ENCODE measurements at regions not wholly inside any gene's neighbourhood (a gene's known extent, or its start where the extent isn't known, plus 50 kb on each side); places are given as distances from the start of the nearest gene placed in this dataset.

DNA sequence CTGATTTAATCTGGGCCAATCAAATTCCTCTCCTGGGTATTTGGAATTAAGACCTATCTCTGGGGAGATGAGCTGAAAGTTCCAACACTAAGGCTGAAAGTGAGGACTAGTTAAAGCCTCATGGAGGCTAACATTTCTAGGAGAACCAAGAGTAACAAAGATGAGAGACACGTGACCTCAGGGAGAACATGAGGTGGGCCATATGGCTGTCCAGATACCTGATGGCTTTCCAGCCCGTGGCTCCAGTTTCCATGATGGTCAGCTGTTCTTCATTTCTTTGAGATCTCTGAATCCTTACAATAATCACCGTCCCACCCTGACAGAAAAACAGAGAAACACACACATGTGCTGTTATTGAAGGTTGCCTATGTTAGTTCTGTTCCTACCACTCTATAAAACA lies 66.1 kb downstream of the LEPR start:
- no peaks in the 10 kb centered on the region for H3K36me3 Mint-ChIP-seq (ENCODE audit: low read depth)
- H3K9me3 Mint-ChIP-seq = peaks cover 3% of the 10 kb centered on the region
- ATAC-seq = no peak
- H3K27me3 Mint-ChIP-seq = no peaks in the 10 kb centered on the region
- no peak overlapping the region for H3K27ac Mint-ChIP-seq
- no peak for DNase-seq
- no peak overlapping the region for H3K4me3 Mint-ChIP-seq
- no peaks in the 10 kb centered on the region for H3K4me1 Mint-ChIP-seq

DNA sequence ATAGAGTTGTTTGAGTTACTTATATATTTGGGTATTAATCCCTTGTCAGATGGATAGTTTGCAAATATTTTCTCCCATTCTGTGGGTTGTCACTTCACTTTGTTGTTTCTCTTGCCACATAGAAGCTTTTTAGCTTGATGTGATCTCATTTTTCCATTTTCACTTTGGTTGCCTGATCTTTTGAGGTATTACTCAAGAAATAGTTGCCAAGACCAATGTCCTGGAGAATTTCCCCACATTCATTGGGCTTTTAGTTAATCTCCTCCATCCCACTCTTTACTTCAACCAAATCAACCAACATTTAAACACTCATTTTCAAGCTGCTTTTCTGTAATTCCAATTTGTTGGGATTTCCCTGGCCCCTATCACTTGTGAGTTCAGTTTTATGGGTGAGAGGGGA lies 69.0 kb downstream of the LEPR start:
- no peak for ATAC-seq
- H3K4me1 Mint-ChIP-seq = no peaks in the 10 kb centered on the region
- no peaks in the 10 kb centered on the region for H3K27me3 Mint-ChIP-seq
- no peak for DNase-seq
- H3K36me3 Mint-ChIP-seq (ENCODE audit: low read depth) = no peaks in the 10 kb centered on the region
- H3K27ac Mint-ChIP-seq = no peak overlapping the region
- H3K4me3 Mint-ChIP-seq = no peak overlapping the region
- H3K9me3 Mint-ChIP-seq = peaks cover 3% of the 10 kb centered on the region

DNA sequence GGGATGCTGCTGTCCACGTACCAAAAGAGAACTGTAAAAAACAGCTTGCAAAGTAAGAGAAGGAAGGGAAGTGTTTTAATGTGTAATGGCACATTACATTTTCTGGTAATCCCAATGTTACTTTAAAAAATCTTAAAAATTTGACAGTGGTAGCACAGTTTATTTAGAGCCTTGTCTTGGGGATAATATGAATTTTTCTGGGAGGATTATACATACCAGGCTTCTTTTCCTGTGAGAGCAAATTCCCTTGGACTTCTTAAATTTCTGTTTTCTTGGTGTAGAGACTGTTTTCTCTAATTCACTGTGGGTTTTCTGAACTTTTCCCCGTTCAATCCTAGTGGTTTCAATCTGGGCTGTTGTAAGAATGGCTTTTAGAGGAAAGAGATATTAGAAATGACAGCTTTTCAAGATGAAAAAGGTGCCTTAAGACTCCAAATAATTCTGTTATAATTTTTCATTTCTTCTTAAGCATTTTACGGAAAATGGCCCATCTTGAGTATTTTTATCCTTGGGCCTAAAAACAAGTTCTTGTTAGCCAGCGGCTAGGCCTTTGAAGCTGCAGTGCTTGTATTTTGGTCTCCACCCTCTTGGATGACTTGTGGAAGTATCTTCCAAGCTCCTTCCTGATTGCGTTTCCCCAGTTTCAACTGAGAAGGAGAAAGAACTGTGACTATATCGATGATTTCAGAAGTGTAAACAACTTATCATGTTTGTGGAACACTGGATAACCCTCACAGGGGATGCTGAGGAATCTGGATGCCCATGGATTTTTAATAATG lies 70.0 kb downstream of the LEPR start:
- Mint-ChIP-seq H3K9me3 (peaks cover 3% of the 10 kb centered on the region), H3K36me3 (ENCODE audit: low read depth) (no peaks in the 10 kb centered on the region), H3K27ac (no peak overlapping the region), H3K4me1 (no peaks in the 10 kb centered on the region), H3K4me3 (no peak overlapping the region), H3K27me3 (no peaks in the 10 kb centered on the region)
- ATAC-seq (no peak), DNase-seq (no peak)

DNA sequence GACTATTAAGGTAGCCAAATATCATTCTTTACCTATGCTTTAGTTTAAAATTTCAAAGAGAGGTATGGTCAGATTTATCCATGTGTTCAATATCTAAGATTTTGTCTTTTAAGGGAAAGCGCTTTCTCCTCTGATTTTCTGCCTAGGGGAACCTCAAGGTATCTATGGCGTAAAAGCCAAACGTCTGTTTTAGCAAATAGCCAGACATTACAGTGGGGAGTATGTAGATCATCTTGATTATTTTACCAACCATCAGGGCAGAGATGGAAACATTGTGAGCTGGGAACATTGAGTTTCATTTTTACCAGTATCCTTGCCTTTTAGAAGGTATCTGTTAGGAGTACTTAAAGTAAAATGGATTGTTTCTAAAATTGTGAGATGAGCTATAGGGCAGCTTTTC lies 71.0 kb downstream of the LEPR start:
- ATAC-seq (no peak), DNase-seq (no peak)
- Mint-ChIP-seq H3K27me3 (no peaks in the 10 kb centered on the region), H3K27ac (no peak overlapping the region), H3K9me3 (peaks cover 3% of the 10 kb centered on the region), H3K4me3 (no peak overlapping the region), H3K36me3 (ENCODE audit: low read depth) (no peaks in the 10 kb centered on the region), H3K4me1 (no peaks in the 10 kb centered on the region)

DNA sequence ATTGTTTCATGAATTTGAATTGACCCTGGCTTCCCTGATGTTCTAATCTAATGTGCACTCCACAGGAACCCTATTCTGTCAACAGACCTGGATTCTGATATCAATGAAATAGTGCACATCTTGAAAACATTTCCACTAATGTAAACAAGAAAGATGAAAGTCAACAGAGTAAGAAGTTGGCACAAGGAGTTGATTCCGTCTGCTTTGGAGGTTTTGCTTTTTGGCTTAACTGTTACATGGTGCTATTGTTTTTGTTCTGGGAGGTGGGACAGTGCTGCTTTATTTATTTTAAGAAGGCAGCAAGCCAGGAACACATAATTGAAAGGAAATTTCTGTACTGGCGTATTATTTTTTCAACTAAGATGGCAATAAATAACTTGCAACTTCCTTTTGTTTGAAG lies 73.3 kb downstream of the LEPR start:
- Mint-ChIP-seq H3K9me3 (peaks cover 3% of the 10 kb centered on the region), H3K27me3 (no peaks in the 10 kb centered on the region), H3K4me1 (no peaks in the 10 kb centered on the region), H3K27ac (no peak overlapping the region), H3K4me3 (no peak overlapping the region), H3K36me3 (ENCODE audit: low read depth) (no peaks in the 10 kb centered on the region)
- ATAC-seq (no peak), DNase-seq (no peak)

DNA sequence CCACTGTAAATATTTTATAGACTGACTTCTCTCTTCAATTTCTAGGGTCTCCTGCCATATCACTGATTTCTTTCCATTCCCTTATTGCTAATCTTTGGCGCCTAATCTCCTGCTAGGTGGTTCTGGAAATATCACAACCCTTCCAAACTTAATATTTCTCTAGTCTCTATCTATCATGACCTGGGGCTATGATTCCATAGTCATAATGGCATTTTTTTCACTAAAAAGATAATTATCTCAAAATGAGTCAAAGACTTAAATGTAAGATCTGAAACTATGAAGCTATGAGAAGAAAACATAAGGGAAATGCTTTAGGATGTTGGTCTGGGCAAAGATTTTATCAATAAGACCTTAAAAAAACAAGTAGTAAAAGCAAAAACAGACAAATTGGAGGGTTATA lies 74.2 kb downstream of the LEPR start:
- H3K36me3 Mint-ChIP-seq (ENCODE audit: low read depth) = no peaks in the 10 kb centered on the region

DNA sequence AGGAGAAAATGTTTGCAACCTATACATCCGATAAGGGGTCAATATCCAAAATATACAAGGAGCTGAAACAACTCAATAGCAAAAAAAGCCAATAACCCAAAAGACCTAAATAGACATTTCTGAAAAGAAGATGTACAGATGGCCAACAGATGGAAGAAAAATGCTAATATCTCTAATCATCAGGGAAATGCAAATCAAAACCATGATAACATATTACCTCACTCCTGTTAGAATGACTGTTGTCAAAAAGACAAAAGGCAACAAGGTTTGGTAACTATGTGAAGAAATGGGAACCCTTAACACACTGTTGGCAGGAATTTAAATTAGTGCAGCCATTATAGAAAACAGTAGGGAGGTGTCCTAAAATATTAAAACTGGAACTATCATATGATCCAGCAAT lies 74.7 kb downstream of the LEPR start:
- Mint-ChIP-seq H3K4me3 (no peak overlapping the region), H3K36me3 (ENCODE audit: low read depth) (no peaks in the 10 kb centered on the region), H3K27me3 (no peaks in the 10 kb centered on the region), H3K4me1 (no peaks in the 10 kb centered on the region), H3K27ac (no peak overlapping the region), H3K9me3 (no peaks in the 10 kb centered on the region)
- ATAC-seq (no peak), DNase-seq (no peak)

More for the DNA sequence above, 74.2 kb downstream of the LEPR start:
- no peaks in the 10 kb centered on the region for H3K27me3 Mint-ChIP-seq
- no peaks in the 10 kb centered on the region for H3K9me3 Mint-ChIP-seq
- no peaks in the 10 kb centered on the region for H3K4me1 Mint-ChIP-seq
- no peak overlapping the region for H3K4me3 Mint-ChIP-seq
- no peak for ATAC-seq
- DNase-seq = no peak
- no peak overlapping the region for H3K27ac Mint-ChIP-seq

DNA sequence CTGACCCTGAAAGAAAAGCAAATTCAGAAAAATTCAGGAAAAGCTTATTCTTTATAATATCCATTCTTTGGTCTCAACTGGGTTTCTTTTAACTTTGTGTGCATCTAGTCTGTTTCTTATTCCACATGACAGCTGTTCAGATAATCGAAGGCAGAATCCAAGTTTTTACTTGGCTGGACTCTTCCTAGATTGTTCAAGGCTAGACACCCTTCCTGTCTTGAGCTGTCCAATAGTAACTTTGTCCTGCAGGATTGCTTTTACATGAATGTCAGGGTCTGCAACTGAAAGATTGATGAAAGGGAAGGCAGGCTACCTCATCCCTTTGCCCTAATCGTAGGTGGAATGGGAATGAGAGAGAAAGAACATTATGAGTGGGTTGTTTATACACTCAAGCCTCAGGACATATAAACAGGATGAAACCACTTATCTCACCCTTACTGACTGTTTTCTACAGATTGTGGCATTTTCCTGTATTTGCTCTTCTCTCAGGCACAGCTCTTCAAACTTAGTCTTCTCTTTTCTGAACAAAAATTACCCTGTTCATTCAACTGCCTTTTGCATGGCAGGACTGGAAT lies 76.9 kb downstream of the LEPR start:
- Mint-ChIP-seq H3K36me3 (ENCODE audit: low read depth) (no peaks in the 10 kb centered on the region), H3K4me3 (no peak overlapping the region), H3K27me3 (no peaks in the 10 kb centered on the region), H3K27ac (no peak overlapping the region), H3K4me1 (no peaks in the 10 kb centered on the region), H3K9me3 (no peaks in the 10 kb centered on the region)
- DNase-seq (no peak), ATAC-seq (no peak)

DNA sequence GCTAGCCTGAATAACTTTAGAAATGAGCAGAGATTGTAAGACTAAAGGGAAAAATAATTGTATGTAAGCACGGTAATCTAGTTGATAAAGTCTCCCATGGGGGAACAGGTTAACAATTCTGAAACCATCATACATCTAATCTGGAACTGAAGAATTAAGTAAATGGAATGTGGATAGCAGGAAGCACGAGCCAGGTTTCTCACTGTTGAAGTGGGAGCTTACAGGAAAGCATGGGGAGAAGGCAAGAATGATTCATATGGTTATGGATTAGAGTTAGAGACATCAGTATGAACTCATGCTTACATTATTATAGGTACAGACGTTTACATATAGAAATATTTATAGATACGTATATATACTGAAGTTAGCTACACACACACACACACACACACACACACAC lies 83.0 kb downstream of the LEPR start:
- Mint-ChIP-seq H3K9me3 (no peaks in the 10 kb centered on the region), H3K27ac (no peak overlapping the region), H3K4me3 (no peak overlapping the region), H3K36me3 (ENCODE audit: low read depth) (no peaks in the 10 kb centered on the region), H3K4me1 (no peaks in the 10 kb centered on the region), H3K27me3 (no peaks in the 10 kb centered on the region)
- no peak for DNase-seq
- no peak for ATAC-seq

DNA sequence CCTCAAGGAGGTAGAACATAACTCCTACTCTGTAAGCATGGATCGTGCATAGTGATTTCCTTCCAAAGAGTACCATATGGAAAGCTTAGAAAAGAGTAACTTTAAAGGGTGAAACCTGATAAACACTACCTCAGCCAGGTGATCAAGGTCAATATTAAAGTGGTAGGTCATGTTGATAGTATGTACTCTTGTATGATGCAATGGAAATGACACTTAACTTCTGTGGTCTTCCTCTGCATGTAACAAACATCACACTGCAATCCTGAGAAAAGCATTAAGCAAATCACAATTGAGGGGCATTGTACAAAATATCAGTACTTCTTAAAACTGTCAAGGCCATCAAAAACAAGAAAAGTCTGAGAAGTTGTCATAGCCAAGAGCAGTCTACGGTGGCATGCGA lies 83.8 kb downstream of the LEPR start:
- Mint-ChIP-seq H3K27ac (no peak overlapping the region), H3K9me3 (no peaks in the 10 kb centered on the region), H3K4me3 (no peak overlapping the region), H3K4me1 (no peaks in the 10 kb centered on the region), H3K27me3 (no peaks in the 10 kb centered on the region), H3K36me3 (ENCODE audit: low read depth) (no peaks in the 10 kb centered on the region)
- DNase-seq = no peak
- ATAC-seq = no peak

DNA sequence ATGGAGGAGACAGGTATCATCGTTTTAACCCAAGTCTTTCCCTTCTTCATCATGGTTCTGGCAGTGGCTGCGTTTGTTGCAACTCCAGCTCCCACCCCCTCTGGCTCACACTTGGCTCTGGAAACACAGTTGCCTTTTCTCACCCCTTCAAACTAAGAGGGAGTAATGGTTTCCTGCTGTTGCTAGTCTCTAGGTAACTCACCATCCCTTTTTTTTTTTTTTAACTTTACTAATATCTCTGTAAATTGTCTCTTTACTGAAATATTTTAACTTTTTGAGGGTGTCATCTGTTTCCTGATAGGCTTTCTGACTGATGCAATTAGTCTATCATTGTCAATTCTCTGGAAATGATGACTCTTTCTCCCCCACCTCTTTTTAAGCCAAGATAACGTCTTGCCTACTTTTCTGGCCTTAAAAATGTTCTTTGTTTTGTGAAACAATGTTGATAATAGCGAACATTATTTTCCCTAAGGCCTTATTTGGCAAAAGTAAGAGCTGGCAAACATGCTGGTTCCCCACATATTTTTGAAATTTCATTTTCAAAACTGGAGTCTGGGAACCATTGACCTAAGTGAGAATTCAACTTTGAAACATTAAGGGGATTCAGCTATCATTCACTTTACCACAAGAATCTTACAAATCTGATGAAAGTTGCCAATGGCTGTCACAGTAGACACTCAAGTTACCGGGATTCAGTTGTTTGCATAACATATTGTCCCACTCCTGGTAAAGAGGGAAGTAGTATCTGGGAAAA lies 85.3 kb downstream of the LEPR start:
- Mint-ChIP-seq H3K4me1 (no peaks in the 10 kb centered on the region), H3K27me3 (no peaks in the 10 kb centered on the region), H3K27ac (no peak overlapping the region), H3K9me3 (no peaks in the 10 kb centered on the region), H3K4me3 (no peak overlapping the region), H3K36me3 (ENCODE audit: low read depth) (no peaks in the 10 kb centered on the region)
- no peak for DNase-seq
- no peak for ATAC-seq

DNA sequence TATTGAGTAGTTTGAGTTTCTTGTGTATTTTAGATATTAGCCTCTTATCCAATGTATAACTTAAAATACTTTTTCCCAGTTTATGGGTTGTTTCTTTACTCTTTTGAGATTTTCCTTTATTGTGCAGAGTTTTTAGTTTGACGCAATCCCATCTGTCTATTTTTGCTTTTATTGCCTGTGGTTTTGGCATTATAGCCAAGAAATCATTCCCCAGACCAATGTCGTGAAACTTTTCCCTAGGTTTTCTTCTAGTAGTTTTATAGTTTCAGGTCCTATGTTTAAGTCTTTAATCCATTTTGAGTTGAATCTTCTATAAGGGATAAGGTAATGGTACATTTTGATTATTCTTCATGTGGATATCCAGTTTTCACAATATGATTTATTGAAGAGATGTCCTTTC lies 87.6 kb downstream of the LEPR start:
- no peak overlapping the region for H3K4me3 Mint-ChIP-seq
- H3K36me3 Mint-ChIP-seq (ENCODE audit: low read depth) = no peaks in the 10 kb centered on the region
- no peaks in the 10 kb centered on the region for H3K9me3 Mint-ChIP-seq
- no peak for DNase-seq
- ATAC-seq = no peak
- no peak overlapping the region for H3K27ac Mint-ChIP-seq
- no peaks in the 10 kb centered on the region for H3K27me3 Mint-ChIP-seq
- no peaks in the 10 kb centered on the region for H3K4me1 Mint-ChIP-seq

DNA sequence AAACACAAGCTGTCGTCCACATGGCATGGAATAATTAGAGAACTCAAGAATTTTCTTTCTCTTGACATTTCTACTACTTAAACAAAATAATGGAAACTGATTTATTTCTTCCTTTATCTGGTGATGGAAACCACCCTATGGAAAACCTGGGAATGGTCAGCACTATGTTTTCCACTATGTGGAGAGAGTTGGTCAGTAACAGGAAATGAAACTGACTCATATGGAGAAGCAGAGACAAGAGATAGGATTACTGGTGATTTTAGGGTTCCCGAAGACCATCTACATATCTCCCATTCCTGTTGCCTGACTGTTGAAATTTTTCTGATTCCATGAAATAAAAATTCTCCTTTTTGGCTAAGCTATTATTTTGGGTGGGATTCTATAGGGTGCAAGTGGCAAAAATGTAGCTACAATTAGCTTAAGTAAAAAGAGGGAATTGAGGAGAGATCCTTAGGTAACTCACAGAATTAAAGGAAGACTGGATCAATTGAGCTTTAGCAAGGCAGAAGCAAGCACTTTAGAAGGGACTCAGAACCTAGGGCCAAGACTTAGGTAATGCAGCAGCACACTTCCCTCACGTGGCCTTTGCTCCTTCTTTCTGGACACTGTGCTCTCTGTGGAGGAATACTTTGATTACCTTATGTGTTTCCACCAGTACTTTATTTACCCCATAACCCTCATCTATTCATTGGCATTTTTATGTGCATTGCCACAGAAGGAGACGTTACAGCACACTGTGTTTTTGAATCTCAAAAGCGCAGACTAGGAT lies 89.6 kb downstream of the LEPR start:
- no peak for ATAC-seq
- Mint-ChIP-seq H3K27me3 (no peaks in the 10 kb centered on the region), H3K36me3 (ENCODE audit: low read depth) (no peaks in the 10 kb centered on the region), H3K4me3 (no peak overlapping the region), H3K27ac (no peak overlapping the region), H3K4me1 (no peaks in the 10 kb centered on the region), H3K9me3 (no peaks in the 10 kb centered on the region)
- DNase-seq = no peak

DNA sequence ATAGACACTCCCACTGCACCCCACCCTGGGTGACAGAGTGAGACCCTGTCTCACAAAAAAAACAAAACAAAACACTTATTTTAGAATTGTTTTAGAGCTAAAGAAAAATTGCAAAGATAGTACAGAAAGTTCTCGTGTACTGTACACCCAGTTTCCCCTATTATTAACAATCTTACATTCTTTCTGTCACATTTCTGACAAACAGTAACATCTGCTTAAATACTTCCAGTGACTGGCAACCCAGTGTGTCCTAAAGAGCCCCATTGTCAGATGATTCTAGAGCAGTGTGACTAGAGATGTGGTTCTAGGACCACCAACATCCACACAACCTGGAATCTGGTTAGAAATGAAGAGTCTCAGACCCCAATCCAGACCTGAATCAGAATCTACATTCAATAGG lies 90.5 kb downstream of the LEPR start:
- no peak for ATAC-seq
- H3K27me3 Mint-ChIP-seq = no peaks in the 10 kb centered on the region
- no peak for DNase-seq
- H3K36me3 Mint-ChIP-seq (ENCODE audit: low read depth) = no peaks in the 10 kb centered on the region
- no peak overlapping the region for H3K4me3 Mint-ChIP-seq
- H3K27ac Mint-ChIP-seq = no peak overlapping the region
- no peaks in the 10 kb centered on the region for H3K9me3 Mint-ChIP-seq
- H3K4me1 Mint-ChIP-seq = no peaks in the 10 kb centered on the region

DNA sequence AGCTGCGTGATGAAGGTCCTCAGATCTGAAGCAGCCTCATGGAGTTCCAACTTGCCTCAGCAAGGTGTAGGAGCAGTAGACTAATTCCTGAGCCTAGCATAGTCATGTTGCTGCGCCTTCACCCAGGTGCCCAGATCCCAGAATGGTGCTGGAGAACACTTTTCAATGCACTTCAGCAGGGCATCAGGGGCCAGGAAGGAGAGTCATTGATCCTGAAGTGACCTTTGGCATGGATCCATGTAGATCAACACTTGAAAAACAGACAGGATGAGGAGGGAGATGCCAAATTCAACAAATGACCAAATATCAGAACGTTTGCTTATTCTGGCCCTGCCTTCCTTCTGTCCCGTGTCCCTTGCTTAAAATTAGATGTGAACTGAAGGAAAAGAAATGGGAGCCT lies 91.9 kb downstream of the LEPR start:
- Mint-ChIP-seq H3K4me1 (no peaks in the 10 kb centered on the region), H3K4me3 (no peak overlapping the region), H3K27me3 (no peaks in the 10 kb centered on the region), H3K27ac (no peak overlapping the region), H3K36me3 (ENCODE audit: low read depth) (no peaks in the 10 kb centered on the region), H3K9me3 (no peaks in the 10 kb centered on the region)
- DNase-seq = no peak
- ATAC-seq = no peak
